ENCODE measurements at regions not wholly inside any gene's neighbourhood (a gene's known extent, or its start where the extent isn't known, plus 50 kb on each side); places are given as distances from the start of the nearest gene placed in this dataset.

DNA sequence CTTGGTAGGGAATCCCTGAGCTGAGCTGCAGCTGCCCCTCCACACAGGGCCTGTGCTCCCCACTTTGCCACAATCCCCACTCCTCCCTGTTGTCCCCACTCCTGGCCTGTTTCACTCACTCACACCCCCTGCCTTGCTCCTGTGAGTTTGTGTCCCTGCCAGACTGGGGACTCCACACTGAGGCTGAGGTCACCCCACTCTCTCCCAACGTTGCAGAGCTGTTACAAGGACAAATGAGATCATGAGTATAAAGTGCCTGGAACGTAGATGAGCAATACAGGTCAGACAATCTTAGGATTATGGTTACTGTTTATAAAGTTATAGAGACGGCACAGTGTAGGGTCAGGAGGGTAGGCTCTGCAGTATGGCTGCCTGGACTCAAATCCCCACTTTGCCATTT, 426.0 kb upstream of the SULF2 start:
- H2AFZ ChIP-seq (ENCODE audit: insufficient read depth, low read depth, low read length, poor library complexity, severe bottlenecking), result no peak overlapping the region
- no peaks in the 10 kb centered on the region for H4K20me1 ChIP-seq (ENCODE audit: insufficient read depth, low read length)
- H3K9ac ChIP-seq (ENCODE audit: insufficient read depth, low read length, poor library complexity, severe bottlenecking), result no peak overlapping the region
- no peaks in the 10 kb centered on the region for H3K27me3 ChIP-seq (ENCODE audit: control insufficient read depth in 2 of 2, insufficient read depth in 2 of 2, low read length in 2 of 2)
- H3K9me3 Mint-ChIP-seq, result no peaks in the 10 kb centered on the region
- no peaks in the 10 kb centered on the region for H3K4me1 Mint-ChIP-seq
- H3K27ac ChIP-seq (ENCODE audit: low read depth in 1 of 2, low read length in 2 of 2), result no peak overlapping the region
- no peak overlapping the region for H3K4me2 ChIP-seq (replicated peaks; ENCODE audit: extremely low read depth, low read length, poor library complexity, severe bottlenecking)
- H3K4me3 Mint-ChIP-seq, result no peak overlapping the region
- no peaks in the 10 kb centered on the region for H3K9me3 ChIP-seq (replicated peaks in 1 of 2; ENCODE audit: control insufficient read depth in 1 of 2, insufficient read depth in 1 of 2, low read length in 2 of 2)
- H3K27me3 Mint-ChIP-seq (ENCODE audit: low read depth in 3 of 3), result peaks cover 2 to 10% (median 7%) of the 10 kb centered on the region in 3 donors
- H3K4me3 ChIP-seq (replicated peaks in 1 of 3; ENCODE audit: low read depth in 2 of 3, low read length in 3 of 3), result no peak overlapping the region
- H3K4me1 ChIP-seq (ENCODE audit: control insufficient read depth in 1 of 2, insufficient read depth in 2 of 2, low read length in 2 of 2), result no peaks in the 10 kb centered on the region
- no peak for DNase-seq
- H3K27ac Mint-ChIP-seq, result no peak overlapping the region
- TF ChIP-seq, protein P1, sequence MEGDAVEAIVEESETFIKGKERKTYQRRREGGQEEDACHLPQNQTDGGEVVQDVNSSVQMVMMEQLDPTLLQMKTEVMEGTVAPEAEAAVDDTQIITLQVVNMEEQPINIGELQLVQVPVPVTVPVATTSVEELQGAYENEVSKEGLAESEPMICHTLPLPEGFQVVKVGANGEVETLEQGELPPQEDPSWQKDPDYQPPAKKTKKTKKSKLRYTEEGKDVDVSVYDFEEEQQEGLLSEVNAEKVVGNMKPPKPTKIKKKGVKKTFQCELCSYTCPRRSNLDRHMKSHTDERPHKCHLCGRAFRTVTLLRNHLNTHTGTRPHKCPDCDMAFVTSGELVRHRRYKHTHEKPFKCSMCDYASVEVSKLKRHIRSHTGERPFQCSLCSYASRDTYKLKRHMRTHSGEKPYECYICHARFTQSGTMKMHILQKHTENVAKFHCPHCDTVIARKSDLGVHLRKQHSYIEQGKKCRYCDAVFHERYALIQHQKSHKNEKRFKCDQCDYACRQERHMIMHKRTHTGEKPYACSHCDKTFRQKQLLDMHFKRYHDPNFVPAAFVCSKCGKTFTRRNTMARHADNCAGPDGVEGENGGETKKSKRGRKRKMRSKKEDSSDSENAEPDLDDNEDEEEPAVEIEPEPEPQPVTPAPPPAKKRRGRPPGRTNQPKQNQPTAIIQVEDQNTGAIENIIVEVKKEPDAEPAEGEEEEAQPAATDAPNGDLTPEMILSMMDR (IDR thresholded peaks at IDR 0.05), result no peak
- 92% methylated on average over 2 of the region's 3 CpGs for WGBS (ENCODE audit: insufficient coverage)
- intact Hi-C loops (cut with micrococcal nuclease), result no loop called here
- no peaks in the 10 kb centered on the region for H3K79me2 ChIP-seq (ENCODE audit: insufficient read depth, low read length)
- H3K36me3 Mint-ChIP-seq, result no peaks in the 10 kb centered on the region
- H3K36me3 ChIP-seq (replicated peaks in 1 of 2; ENCODE audit: control insufficient read depth in 1 of 2, insufficient read depth in 2 of 2, low read length in 2 of 2), result no peaks in the 10 kb centered on the region

DNA sequence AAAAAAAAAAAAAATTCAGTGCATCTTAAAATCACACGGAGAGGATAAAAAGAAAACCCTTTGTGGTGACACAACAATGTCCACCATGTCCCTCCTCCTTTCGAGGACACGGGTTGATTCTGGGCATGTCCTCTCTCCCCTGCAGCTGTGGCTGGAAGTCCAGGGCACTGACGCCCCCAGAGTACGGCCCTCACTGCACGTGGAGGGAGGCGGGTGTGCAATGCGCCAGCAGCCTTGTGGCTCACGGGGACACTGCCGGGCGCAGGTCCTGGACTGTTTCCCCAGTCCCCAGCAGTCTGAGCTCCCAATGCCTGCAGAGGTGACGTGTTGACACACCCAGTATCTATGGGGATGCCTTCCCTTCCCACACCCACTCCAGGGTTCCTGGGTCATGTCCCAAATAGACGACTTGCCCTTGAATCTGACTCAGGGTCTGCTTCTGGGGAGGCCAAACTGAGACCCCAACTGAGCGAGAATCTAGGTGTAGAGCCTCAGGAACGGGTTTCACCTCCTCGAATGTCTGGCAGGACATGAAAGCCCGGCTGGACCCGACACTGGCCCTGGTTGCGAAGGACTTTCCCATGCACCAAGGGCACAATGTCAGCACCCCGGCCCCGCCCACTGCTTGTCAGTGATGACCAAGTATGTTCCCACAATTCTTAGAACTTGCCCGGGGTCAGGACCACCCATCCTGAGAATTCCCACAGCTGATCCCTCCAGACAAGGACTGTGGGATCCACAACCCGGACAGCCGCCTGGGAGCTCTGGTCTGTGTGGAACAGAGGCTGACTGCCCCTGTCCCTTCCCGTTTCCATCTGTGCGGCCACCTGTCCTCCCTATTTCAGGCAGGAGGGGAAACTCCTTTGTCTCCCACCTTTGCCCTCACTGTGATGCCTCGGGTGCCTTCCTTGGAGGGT, 425.1 kb upstream of the SULF2 start:
- Histone ChIP-seq H3K9me3 (replicated peaks in 1 of 2; ENCODE audit: control insufficient read depth in 1 of 2, insufficient read depth in 1 of 2, low read length in 2 of 2) (no peaks in the 10 kb centered on the region), H3K9ac (ENCODE audit: insufficient read depth, low read length, poor library complexity, severe bottlenecking) (no peak overlapping the region), H4K20me1 (ENCODE audit: insufficient read depth, low read length) (no peaks in the 10 kb centered on the region), H3K36me3 (replicated peaks in 1 of 2; ENCODE audit: control insufficient read depth in 1 of 2, insufficient read depth in 2 of 2, low read length in 2 of 2) (no peaks in the 10 kb centered on the region), H3K27me3 (ENCODE audit: control insufficient read depth in 2 of 2, insufficient read depth in 2 of 2, low read length in 2 of 2) (no peaks in the 10 kb centered on the region), H2AFZ (ENCODE audit: insufficient read depth, low read depth, low read length, poor library complexity, severe bottlenecking) (no peak overlapping the region), H3K4me3 (replicated peaks in 1 of 3; ENCODE audit: low read depth in 2 of 3, low read length in 3 of 3) (no peak overlapping the region), H3K79me2 (ENCODE audit: insufficient read depth, low read length) (no peaks in the 10 kb centered on the region), H3K27ac (ENCODE audit: low read depth in 1 of 2, low read length in 2 of 2) (no peak overlapping the region), H3K4me2 (replicated peaks; ENCODE audit: extremely low read depth, low read length, poor library complexity, severe bottlenecking) (no peak overlapping the region), H3K4me1 (ENCODE audit: control insufficient read depth in 1 of 2, insufficient read depth in 2 of 2, low read length in 2 of 2) (no peaks in the 10 kb centered on the region)
- WGBS (ENCODE audit: insufficient coverage), result 88% methylated on average over 25 of the region's 27 CpGs
- DNase-seq, result no peak
- H3K9me3 Mint-ChIP-seq, result no peaks in the 10 kb centered on the region
- intact Hi-C loops (cut with micrococcal nuclease), result no loop called here
- no peaks in the 10 kb centered on the region for H3K36me3 Mint-ChIP-seq
- TF ChIP-seq, protein P1 (IDR thresholded peaks at IDR 0.05), result no peak
- H3K27me3 Mint-ChIP-seq (ENCODE audit: low read depth in 3 of 3), result peaks cover 2 to 11% (median 7%) of the 10 kb centered on the region in 3 donors
- H3K4me3 Mint-ChIP-seq, result no peak overlapping the region
- no peaks in the 10 kb centered on the region for H3K4me1 Mint-ChIP-seq
- no peak overlapping the region for H3K27ac Mint-ChIP-seq

All from CD14-positive monocyte (primary cell).